Panc1 (cell line): ENCODE measurements at regions not wholly inside any gene's neighbourhood (a gene's known extent, or its start where the extent isn't known, plus 50 kb on each side); places are given as distances from the start of the nearest gene placed in this dataset.

Experiments used
- CTCF ChIP-seq: fragments of 450-650 bp; IDR thresholded peaks from 2 replicates; pipeline ENCODE4 v1.5.1; 2017; ENCODE audit warnings: mild to moderate bottlenecking
- POLR2AphosphoS5 ChIP-seq: IDR thresholded peaks from 2 replicates; pipeline ENCODE4 v1.6.1; 2012; ENCODE audit warnings: mild to moderate bottlenecking, low read depth, low read length, moderate library complexity
- REST ChIP-seq, 2 experiments: IDR thresholded peaks; 2 replicates each; pipeline ENCODE4 v1.6.1; 2011 to 2012; ENCODE audit warnings: low read depth in 2 of 2, control low read depth in 1 of 2, low read length in 1 of 2, mild to moderate bottlenecking in 1 of 2, moderate library complexity in 1 of 2; ENCODE audit not compliant: insufficient read depth in 1 of 2
- SIN3A ChIP-seq: IDR thresholded peaks from 2 replicates; pipeline ENCODE4 v1.6.1; 2012; ENCODE audit warnings: low read depth, mild to moderate bottlenecking, low read length, moderate library complexity, borderline replicate concordance; ENCODE audit not compliant: insufficient read depth
- TCF7L2 ChIP-seq: IDR thresholded peaks from 2 replicates; pipeline ENCODE4 v1.6.1; 2011; ENCODE audit warnings: mild to moderate bottlenecking, low read depth, low read length, inconsistent platforms

GRCh38 chr17:20735796-20736195, 156.3 kb downstream of the CDRT15L2 start:
- no peak for TF ChIP-seq CTCF
- TF ChIP-seq POLR2AphosphoS5, result no peak
- no peak for TF ChIP-seq REST (IDR thresholded peaks at IDR 0.05; ENCODE audit: insufficient read depth in 1 of 2, low read depth in 2 of 2, low read length in 1 of 2)
- TF ChIP-seq TCF7L2, result no peak
- no peak for TF ChIP-seq SIN3A
